ENCODE measurements at regions not wholly inside any gene's neighbourhood (a gene's known extent, or its start where the extent isn't known, plus 50 kb on each side); places are given as distances from the start of the nearest gene placed in this dataset.
A peak's percentile ranks its signal among the peaks of the same experiment; 100 is the strongest.
"Not testable (repeated sequence)": the region's sequence is repeated elsewhere in the genome, so short reads cannot be mapped to it uniquely, and the experiment has no call there.

DNA sequence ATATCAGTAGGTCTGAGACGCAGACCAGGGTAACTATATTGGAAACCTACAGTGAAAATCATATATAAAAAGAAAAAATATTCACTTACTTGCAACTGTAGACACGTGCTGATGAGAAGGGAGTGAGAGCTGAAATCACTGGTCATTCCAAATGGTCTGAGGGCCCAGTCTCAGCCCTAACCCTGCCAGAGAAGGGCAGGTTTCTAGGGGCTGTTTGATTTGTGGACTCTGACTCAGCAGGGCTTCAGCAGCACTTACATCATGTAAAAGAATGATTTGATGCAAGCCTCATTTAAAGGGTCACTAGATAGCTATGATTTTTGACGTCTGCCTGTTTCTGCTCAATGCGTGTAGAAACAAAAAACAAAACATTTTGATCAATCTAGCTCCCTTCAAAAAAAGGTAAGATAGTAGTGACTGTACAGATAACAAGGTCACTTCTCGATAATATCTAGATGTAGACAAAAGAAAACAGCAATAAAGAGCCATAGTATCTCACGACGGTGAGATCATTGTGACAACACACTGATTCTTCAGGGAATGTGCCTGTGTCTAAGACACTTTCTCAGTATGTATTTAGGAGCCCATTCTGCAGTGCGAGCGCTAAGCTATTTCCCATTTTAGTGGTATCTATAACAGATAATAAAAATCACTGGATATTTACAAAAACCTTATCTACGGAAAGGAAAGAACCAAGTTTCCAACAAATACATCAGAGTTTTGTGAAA lies 307.2 kb downstream of the HIVEP2 start:
- DNase-seq (ENCODE audit: low spot score), result no peak

DNA sequence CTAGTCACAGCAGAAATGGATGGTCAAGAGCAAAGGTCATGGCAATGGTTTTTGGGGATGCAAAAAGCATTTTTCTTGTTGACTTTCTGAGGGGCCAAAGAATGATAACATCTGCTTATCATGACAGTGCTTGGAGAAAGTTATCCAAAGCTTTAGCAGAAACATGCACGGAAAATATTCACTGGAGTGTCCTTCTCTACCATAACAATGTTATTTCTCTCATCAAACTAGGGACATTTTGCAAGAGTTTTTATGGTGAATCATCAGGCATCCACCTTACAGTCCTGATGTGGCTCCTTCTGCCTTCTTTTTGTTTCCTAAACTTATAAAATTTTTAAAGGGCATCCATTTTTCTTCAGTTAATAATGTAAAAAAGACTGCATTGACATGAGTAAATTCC lies 302.3 kb downstream of the HIVEP2 start:
- no peak for DNase-seq (ENCODE audit: low spot score)

DNA sequence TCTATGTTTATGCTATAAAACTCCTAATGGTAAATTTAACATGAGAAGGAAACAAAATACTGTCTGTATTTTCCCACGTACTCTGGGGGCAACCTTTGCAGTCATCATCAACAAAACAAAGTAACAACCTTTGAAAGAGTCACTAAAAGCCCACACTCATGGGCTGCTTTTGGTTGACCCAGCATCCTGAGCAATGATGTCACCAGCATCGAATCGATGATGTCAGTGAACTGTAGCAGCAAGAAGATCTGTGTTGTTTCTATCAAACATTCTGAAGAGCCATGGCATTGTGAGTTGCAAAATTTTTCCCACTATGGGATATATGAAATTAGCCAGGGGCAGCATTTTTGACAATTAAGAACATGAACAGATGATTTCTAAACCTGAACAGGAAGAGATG lies 300.1 kb downstream of the HIVEP2 start:
- DNase-seq (ENCODE audit: low spot score), result no peak

DNA sequence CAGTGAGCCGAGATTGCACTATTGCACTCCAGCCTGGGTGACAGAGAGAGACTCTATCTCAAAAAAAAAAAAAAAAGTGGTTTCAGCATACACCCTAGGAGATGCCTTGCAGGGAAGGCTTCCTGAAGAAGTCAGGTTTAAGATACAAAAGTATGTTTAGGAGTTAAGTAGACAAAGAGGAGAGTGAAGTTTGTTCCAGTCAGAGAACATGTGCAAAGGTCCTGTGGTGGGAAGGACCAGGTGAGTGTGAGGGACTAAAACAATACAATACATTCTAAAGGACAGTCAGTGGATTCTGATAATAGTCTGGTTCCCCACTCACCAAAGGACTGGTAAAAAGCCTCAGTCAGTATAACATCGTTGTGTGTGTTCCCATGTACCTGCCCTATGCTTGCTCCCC lies 299.3 kb downstream of the HIVEP2 start:
- no peak for DNase-seq (ENCODE audit: low spot score)

DNA sequence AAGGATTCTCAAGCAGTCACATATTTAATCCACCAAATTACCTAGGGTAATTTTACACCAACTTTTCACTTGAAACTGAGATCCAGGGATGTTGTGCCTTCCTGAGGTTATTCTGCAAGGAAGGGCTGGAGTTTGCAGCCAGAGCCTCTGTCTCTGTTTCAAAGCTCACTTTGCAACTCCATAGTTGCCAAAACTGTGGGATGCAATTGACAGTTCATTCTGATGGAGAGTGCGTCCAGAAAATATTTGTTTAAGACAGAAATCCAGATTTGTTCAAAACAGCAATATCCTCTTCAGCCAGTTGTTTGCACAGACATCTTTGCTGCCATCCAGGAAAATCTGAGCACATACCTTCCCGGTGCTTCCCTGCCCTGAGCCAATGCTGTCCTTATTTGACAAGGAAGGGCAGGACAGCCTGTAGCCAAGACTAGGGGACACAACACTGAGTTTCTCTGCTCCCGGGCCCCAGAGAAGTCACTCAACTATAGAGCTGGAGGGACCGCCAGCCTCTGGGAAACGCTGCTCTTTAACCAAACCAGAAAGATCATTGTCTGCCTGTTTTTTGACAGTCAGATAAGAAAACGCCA lies 297.4 kb downstream of the HIVEP2 start:
- DNase-seq (ENCODE audit: low spot score), result no peak

DNA sequence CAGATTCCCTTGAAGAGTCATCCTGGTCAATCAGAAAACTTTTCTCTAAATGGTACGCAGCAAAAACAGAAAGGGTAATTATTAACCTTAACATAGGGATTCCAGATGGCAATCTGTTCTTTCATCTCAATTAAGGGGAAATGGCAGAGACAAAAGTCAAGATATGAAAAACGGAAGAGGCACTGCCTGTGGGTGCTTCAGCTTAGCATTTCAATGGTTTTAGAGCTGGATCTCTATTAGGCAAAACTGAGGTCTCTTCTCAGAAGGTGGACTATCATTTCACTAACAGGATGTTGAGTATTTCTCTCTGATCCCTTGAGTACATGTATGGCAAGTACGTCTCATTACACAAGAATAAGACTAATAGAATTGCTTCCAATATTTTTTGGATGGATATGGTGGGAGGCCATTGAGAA lies 296.9 kb downstream of the HIVEP2 start:
- no peak for DNase-seq (ENCODE audit: low spot score)

DNA sequence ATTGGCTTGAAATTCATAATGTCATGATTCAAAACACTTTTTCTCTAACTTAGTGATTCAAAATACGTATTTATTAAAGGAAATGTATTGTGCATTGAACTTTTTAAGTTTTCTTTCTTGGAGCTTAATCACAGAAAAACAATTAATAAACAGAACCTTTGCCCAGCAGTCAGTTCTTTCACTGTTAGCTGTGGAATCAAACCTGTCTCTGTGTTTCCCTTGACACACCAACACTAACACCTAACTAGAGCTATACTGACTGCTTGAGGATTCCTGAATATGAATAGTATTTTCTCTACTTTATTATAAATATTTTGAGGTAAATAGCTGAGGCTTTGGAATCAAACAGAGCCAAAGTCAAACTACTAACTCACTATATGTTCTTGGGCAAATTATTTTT lies 296.4 kb downstream of the HIVEP2 start:
- DNase-seq (ENCODE audit: low spot score), result no peak

DNA sequence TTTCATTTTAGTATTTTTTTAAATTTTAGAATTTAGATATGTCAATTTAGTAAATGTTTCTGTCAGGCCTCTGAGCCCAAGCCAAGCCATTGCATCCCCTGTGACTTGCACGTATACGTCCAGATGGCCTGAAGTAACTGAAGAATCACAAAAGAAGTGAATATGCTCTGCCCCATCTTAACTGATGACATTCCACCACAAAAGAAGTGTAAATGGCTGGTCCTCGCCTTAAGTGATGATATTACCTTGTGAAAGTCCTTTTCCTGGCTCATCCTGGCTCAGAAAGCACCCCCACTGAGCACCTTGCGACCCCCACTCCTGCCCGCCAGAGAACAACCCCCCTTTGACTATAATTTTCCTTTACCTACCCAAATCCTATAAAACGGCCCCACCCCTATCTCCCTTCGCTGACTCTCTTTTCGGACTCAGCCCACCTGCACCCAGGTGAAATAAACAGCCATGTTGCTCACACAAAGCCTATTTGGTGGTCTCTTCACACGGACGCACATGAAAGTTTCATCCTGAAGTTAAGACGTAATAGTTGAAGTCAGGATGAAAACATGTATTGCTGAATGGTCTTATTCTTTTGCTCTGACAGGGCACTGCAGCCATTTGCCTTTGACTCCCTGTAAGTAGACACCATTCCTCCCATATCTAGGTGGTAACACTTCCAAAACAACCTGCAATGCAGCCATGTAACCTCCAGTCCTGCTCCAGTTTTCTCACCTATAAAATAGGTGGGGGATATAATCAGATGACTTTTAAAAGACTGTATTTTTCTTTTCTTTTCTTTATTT lies 295.3 kb downstream of the HIVEP2 start:
- not testable (repeated sequence) for DNase-seq (ENCODE audit: low spot score)

DNA sequence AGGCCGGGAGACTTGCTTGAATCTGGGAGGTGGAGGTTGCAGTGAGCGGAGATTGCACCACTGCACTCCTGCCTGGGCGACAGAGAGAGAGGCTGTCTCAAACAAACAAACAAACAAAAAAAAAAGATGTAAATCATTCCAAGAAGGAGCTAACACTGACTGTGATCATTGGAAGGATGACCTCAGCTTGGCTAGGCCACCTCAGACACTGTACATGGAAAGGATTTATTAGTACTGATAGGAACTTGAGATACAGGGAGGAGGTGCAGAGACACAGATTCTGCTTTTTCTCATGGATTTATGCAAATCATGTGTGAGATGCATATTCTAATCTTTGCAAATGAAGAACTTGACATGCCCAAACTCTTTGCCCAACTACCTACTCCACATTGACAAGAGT lies 293.6 kb downstream of the HIVEP2 start:
- no peak for DNase-seq (ENCODE audit: low spot score)

DNA sequence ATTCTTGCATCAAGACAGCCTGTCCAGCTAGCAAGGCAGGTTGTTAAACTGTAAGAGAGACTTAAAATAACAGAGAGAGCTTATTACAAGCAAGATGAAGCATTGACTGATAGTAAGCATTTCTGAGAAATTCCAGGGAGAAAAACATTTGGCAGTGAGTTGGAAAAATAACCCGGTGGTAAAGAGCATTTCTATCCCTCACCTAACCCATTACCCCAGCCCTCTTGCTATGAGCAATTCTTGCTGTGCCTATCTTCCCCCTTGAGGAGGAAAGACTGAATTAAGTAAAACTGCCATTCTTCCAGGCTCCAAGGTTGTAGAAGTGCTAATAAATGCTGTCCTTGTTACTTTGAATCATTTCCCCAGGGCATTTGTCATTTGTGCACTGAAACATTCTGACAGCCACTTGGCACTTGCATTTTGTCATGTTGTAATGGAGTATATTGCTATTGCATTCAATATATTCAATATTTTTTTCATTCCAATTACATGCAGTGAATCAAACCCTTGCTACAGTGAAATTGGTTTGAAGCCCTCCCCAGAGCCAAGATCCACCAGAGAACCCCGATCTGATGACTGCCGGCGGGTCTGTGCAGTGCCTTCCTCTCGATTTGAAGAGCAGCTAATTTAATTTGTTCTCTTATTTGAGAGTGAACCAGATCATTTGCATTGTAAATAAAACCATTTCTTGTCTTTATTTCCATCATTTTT lies 291.1 kb downstream of the HIVEP2 start:
- no peak for DNase-seq (ENCODE audit: low spot score)

DNA sequence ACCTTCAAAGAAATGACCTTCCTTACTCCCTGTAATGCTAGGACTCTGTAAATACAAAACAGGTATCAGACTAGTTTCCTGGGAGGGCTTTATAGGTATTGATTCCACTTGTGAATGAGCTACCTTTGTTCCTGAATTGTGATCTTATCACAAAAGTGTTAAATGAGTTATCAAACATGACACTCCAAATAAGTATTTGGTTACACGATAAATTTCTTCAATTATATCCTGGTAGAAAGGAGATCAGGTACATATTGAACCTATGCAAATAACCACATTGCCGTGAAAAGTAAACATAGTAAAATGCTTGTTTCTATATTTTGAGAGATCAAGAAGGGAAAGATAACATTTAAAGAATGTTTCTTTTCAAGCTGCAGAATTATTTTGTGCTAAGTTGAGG lies 285.3 kb downstream of the HIVEP2 start:
- DNase-seq (ENCODE audit: low spot score), result no peak

DNA sequence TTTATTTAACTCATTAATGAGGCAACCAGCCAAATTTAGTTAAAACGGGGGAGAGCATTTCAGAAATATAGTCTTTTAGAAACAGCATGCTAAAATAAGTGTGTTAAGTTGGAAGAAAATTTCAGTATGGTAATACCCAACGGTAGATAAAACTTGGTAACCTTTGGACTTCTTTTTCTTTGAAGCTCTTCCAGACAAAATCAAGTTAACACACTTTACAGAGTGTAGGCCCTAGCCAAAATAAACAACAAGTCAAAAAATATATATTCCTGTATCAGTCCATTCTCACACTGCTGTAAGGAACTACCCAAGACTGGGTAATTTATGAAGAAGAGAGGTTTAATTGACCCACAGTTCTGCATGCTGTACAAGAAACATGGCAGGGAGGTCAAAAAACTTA lies 279.6 kb downstream of the HIVEP2 start:
- no peak for DNase-seq (ENCODE audit: low spot score)

DNA sequence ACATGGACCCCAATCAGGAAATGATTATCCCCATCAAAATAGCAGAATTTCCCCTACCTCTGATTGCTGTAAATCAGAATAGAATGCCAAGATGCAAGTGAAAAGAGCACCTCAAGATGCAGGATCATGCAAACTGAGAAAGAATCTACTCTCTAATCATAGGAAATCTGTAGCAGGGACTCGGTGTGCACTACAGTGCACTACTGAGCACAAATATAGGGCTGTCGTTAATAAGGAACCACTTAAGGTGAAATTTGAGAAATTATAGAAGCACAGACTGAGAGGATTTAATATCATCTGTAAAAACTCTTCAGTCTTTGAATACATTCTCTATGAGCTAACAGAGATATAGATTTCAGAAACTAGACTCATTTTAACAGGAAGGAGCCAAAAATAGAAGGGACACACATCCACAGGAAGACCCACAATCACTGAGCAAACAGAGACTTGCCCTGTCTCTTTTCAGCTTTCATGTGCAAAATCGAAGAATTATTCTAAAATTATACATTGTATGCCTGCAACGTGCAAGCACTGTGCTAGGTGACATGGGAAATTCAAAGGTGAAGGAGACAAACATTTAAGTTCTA lies 278.3 kb downstream of the HIVEP2 start:
- no peak for DNase-seq (ENCODE audit: low spot score)

DNA sequence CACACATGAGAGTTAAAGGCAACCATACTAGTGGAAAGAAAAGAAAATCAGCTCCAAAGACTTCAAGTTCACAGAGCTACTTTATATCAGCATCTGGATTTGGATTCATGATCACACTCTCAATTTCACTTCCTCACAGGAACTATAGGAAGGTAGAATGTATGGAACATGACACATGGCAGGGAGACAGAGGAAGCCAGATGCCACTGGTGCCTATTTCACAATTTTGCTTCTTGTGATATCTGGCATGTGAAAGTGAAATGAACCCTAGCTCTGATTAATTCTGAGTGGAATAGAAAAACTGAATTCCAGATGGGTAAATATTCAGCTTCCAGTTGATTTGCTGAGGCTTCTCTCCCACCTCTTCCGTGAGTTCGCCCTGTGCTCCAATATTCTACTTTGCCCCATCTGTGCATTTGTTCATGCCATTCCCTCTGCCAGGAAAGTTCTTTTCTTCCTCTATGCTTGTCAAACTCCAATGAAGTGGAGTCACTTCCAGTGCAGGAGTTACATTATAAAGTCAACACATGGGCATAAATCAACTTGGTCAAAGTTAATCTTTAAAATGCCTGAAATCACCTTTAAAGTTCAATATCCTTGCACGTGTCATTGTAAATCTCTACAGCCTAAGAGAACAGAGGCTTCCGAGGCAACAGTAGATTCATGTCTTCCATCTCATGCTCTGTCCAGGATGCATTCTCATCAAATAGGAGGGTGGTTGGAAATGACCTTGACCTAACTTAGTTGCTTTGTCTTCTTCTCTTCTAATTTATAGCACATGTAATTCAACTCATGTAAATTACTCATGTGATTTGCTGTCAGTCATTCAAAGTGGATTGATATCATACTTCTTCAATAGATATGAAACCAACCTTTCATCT lies 275.3 kb downstream of the HIVEP2 start:
- no peak for DNase-seq (ENCODE audit: low spot score)

DNA sequence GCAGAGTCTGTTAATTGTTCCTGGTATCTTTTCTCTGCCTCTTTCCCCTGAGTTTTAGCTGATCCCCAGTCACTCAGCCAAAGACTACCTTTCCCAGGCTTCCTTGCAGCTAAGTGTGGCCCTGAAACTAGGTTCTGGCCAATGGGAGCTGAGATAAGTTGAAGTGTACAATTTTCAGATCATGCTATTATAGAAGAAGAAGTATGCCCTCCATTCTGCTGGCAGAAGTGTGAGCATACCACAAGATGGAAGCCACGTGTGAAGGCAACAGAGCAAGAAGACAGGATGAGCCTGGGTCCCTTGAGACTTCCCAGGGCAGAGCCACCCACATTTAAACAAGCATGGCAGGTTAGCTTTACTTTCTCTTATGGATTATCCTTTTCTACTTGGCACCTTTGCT lies 273.2 kb downstream of the HIVEP2 start:
- DNase-seq (ENCODE audit: low spot score), result no peak

DNA sequence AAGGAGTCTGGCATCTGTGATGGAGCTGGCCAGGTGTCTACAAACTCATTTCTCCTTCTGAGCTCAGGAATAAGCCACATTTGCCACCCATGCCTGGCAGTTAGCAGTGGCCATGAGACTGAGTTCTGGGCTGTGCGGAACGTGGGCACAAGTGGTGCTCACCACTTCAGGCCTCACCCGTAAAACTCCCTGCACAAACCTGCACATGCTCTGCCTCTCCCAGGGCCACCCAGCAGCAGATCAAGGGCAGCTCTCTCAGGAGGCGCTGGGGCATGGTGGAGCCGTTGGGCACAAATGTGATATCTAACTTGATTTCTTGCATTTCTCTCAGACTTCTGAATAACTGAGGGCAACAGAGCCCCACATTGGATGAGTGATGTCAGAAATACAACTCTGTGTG lies 269.5 kb downstream of the HIVEP2 start:
- no peak for DNase-seq (ENCODE audit: low spot score)

DNA sequence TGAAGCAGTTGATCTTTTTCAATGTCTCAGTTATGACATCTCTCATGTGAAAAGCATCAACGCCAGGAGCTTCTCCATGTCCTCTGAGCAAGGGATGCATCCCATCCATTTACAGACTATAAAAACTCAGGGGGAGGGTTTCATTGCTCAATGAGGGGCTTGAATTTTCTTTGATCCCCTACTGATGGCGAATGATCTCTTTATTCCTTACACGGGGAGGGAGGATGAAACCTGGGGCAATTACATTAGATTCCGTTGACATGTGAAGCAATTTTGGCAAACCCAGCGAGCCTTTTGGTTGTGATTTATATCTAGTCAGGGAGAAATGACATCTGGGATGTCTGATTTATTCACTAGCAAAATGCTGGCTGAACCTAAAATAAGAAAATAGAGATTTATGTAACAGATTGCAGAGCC lies 268.9 kb downstream of the HIVEP2 start:
- DNase-seq (ENCODE audit: low spot score), result no peak

DNA sequence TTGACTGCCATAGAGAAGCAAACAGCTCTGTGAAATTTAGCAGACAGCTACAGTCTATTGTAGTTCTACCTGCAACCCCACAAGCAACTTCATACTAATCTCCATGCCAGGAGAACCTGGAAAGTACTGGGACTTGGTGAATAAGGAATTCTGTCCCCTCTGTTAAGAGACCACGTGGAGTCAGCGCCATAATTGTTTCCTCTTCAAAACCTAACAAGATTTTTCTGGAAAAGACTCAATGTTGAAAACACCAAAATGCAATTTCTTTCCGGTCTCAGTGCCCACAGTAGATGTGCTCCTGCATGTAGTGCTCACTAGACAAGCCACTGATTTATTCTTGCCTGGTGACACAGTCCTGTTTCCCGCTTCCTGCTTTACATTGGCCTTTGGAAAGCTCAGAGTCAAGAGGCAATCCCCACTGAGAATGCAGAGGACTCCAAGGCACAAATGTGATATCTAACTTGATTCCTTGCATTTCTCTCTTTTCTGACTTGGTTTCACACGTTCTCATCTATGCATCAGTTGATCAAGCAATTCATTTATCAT lies 268.3 kb downstream of the HIVEP2 start:
- no peak for DNase-seq (ENCODE audit: low spot score)

DNA sequence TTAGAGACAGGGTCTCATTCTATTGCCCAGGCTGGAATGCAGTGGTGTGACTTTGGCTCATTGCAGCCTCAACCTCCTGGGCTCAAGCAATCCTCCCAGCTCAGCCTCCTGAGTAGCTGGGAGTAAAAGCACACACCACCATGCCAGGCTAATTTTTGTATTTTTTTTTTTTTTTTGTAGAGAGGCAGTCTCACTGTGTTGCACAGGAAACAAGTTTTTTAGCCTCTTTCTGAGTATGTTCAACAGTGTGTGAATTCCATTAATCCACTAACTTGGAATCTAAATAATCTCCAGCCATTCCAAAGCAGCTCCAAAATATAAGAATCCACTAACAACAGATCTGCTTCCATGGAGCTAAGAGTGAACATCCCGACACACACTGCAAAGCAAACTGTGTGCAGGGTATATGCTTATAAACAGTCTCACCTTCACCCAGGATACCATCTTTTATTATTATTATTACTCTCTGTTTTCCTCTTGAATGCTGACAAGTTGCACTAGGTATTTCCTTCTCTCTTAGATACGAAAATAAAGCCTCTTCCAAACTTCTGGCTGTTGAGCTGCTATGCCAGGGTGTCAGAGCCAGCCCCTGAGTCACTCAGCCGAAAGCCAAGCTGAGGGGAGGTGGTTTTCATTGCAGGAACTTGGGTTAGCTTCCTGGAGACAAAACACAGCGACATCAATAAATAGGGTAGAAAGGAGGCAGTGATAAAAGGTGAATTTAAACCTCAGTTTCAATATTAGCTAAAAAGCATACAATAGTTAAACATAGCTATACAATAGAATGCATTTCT lies 264.9 kb downstream of the HIVEP2 start:
- DNase-seq (ENCODE audit: low spot score), result peak; percentile 52

DNA sequence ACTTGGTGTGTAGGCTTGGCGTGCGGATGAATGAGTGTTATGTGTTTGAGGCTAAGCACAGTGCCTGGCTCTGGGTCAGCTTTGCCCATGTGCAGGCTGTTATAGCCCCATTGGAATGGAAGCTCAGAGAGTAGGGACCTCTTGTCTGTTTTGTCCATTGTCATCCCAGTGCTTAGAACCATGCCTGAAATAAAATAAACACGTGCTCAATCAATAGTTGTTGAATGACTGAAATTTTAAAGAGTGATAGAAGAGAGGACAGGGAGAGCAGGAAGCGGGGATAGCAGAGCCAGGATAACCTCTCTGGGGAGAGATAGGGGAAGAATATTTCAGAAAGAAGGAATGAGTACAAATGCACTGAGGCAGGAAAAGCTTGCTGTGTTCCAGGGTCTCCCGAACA lies 263.9 kb downstream of the HIVEP2 start:
- DNase-seq (ENCODE audit: low spot score), result no peak
